DMS53 treated with DMSO at 0.1 percent for 48 hours (cell line): ENCODE measurements at regions not wholly inside any gene's neighbourhood (a gene's known extent, or its start where the extent isn't known, plus 50 kb on each side); places are given as distances from the start of the nearest gene placed in this dataset.
A peak's percentile ranks its signal among the peaks of the same experiment; 100 is the strongest.
"Not testable (repeated sequence)": the region's sequence is repeated elsewhere in the genome, so short reads cannot be mapped to it uniquely, and the experiment has no call there.

ENCODE experiments used
- DNase-seq: peaks from one replicate; lab custom pipeline; 2025; ENCODE audit not compliant: unreplicated experiment; lab: John Stamatoyannopoulos, UW

- DNase-seq: no peak
These were observed 1905.1 kb downstream of the MAT2B start for GRCh38 chr5:165410476-165410875.

GRCh38 chr5:165411532-165411931 is 1906.1 kb downstream of the MAT2B start:
- not testable (repeated sequence) for DNase-seq

GRCh38 chr5:165420493-165420892 is 1915.1 kb downstream of the MAT2B start:
- no peak for DNase-seq

- no peak for DNase-seq
These were observed 1918.4 kb downstream of the MAT2B start for GRCh38 chr5:165423697-165424299.

- DNase-seq: no peak
These were observed 1920.2 kb downstream of the MAT2B start for GRCh38 chr5:165425594-165425993.

GRCh38 chr5:165448753-165449152 is 1943.3 kb downstream of the MAT2B start:
- DNase-seq: no peak

- peak; percentile 31 for DNase-seq
These were observed 1952.6 kb downstream of the MAT2B start for GRCh38 chr5:165457859-165458481.

GRCh38 chr5:165459232-165459631 is 1953.8 kb downstream of the MAT2B start:
- DNase-seq: no peak

GRCh38 chr5:165460911-165461310 is 1955.5 kb downstream of the MAT2B start:
- no peak for DNase-seq

- DNase-seq: no peak
These were observed 1972.1 kb downstream of the MAT2B start for GRCh38 chr5:165477546-165477945.

GRCh38 chr5:165495829-165496380 is 1990.5 kb downstream of the MAT2B start:
- DNase-seq: no peak

GRCh38 chr5:165497707-165498106 is 1992.3 kb downstream of the MAT2B start:
- peak; percentile 9 for DNase-seq

GRCh38 chr5:165502893-165503691 is 1997.7 kb downstream of the MAT2B start:
- DNase-seq: no peak

GRCh38 chr5:165504674-165505073 is 1999.3 kb downstream of the MAT2B start:
- no peak for DNase-seq

- no peak for DNase-seq
These were observed 2002.9 kb downstream of the MAT2B start for GRCh38 chr5:165508286-165508685.

- no peak for DNase-seq
These were observed 2003.4 kb downstream of the MAT2B start for GRCh38 chr5:165508861-165509260.

GRCh38 chr5:165521816-165522610 is 2016.6 kb downstream of the MAT2B start:
- no peak for DNase-seq

- no peak for DNase-seq
These were observed 2019.9 kb downstream of the MAT2B start for GRCh38 chr5:165525271-165525670.

- no peak for DNase-seq
These were observed 2020.9 kb downstream of the MAT2B start for GRCh38 chr5:165526357-165526756.

GRCh38 chr5:165527577-165527976 is 2022.2 kb downstream of the MAT2B start:
- DNase-seq: no peak

GRCh38 chr5:165538065-165538464 is 2032.6 kb downstream of the MAT2B start:
- DNase-seq: no peak
